Endothelial cell of umbilical vein (primary cell): ENCODE measurements at regions not wholly inside any gene's neighbourhood (a gene's known extent, or its start where the extent isn't known, plus 50 kb on each side); places are given as distances from the start of the nearest gene placed in this dataset.

Experiments
- CTCF ChIP-seq, 2 donors: IDR thresholded peaks; 1 replicate in 1 of 2; 2 replicates in 1 of 2; pipeline ENCODE4 v1.5.1; 2011; ENCODE audit warnings: low read length in 2 of 2, mild to moderate bottlenecking in 2 of 2, moderate library complexity in 2 of 2, control low read depth in 1 of 2, inconsistent platforms in 1 of 2, low read depth in 1 of 2; ENCODE audit not compliant: insufficient read depth in 1 of 2; ENCODE audit errors: extremely low read depth in 1 of 2
- JUN ChIP-seq: IDR thresholded peaks from 2 replicates; pipeline ENCODE4 v1.6.1; 2011; ENCODE audit warnings: borderline replicate concordance, low read depth; ENCODE audit not compliant: insufficient read length, insufficient read depth
- MAX ChIP-seq: IDR thresholded peaks from 2 replicates; pipeline ENCODE4 v1.6.1; 2011; ENCODE audit not compliant: insufficient read depth, insufficient read length
- POLR2AphosphoS5 ChIP-seq: IDR thresholded peaks from 2 replicates; pipeline ENCODE4 v1.6.1; 2012; ENCODE audit warnings: low read depth, mild to moderate bottlenecking, control low read depth, low read length, moderate library complexity; ENCODE audit not compliant: insufficient read depth

GRCh38 chr13:111493468-111493867, 173.0 kb downstream of the TEX29 start:
- TF ChIP-seq JUN, result no peak
- TF ChIP-seq POLR2AphosphoS5, result no peak
- TF ChIP-seq CTCF (IDR thresholded peaks at IDR 0.05; ENCODE audit: extremely low read depth in 1 of 2, insufficient read depth in 1 of 2, low read depth in 1 of 2, low read length in 2 of 2), result no peak
- no peak for TF ChIP-seq MAX
